Lower leg skin (tissue), 4 donors: ENCODE measurements at regions not wholly inside any gene's neighbourhood (a gene's known extent, or its start where the extent isn't known, plus 50 kb on each side); places are given as distances from the start of the nearest gene placed in this dataset.

Source experiments
- DNase-seq, 2 donors: peaks; one replicate each; pipeline ENCODE4 v3.0.0-alpha.2; 2019; ENCODE audit warnings: low spot score in 2 of 2
- H3K4me3 ChIP-seq: fragments of 200-600 bp; sonication (generic); 2 replicates; pipeline ENCODE4 v1.5.1; 2017; ENCODE audit warnings: mild to moderate bottlenecking, low read depth; ENCODE audit not compliant: poor library complexity, severe bottlenecking
- CTCF ChIP-seq, 3 donors: fragments of 450-650 bp; IDR thresholded peaks; one replicate each; pipeline ENCODE4 v1.5.1; 2016; ENCODE audit warnings: antibody characterized with exemption in 3 of 3, mild to moderate bottlenecking in 3 of 3, moderate library complexity in 2 of 3
- POLR2A ChIP-seq, 2 donors: fragments of 450-650 bp; IDR thresholded peaks; one replicate each; pipeline ENCODE4 v1.6.1; 2016 to 2017; ENCODE audit warnings: antibody characterized with exemption in 2 of 2, mild to moderate bottlenecking in 1 of 2, moderate library complexity in 1 of 2
- WGBS, 2 donors: methylation state at CpG; one replicate each; pipeline ENCODE4 v1.1.5; 2018; 5-methylcytosine and 5-hydroxymethylcytosine counted together
- intact Hi-C: fragments of 100-400 bp; cut with DNase I; formaldehyde crosslinking; loops from one replicate; pipeline ENCODE4 v1.15.0; 2023; ENCODE audit warnings: low total_unique reads

GRCh38 chr2:226680719-226681118, 118.9 kb downstream of the IRS1 start:
- TF ChIP-seq CTCF (IDR thresholded peaks at IDR 0.05), result no peak
- TF ChIP-seq POLR2A (IDR thresholded peaks at IDR 0.05), result no peak
- H3K4me3 ChIP-seq, result no peak overlapping the region
- WGBS, 2 donors, result 90 to 93% methylated on average over 3 of the region's 3 CpGs
- DNase-seq, result no peak
- intact Hi-C loops, result no loop called here

- DNase-seq, result no peak
- intact Hi-C loops, result no loop called here
- TF ChIP-seq POLR2A (IDR thresholded peaks at IDR 0.05) (no peak), CTCF (IDR thresholded peaks at IDR 0.05) (no peak)
- no peak overlapping the region for H3K4me3 ChIP-seq
- 89 to 94% methylated on average over 7 of the region's 7 CpGs for WGBS, 2 donors
Measured at GRCh38 chr2:226679389-226680065, 120.1 kb downstream of the IRS1 start.

- no peak overlapping the region for H3K4me3 ChIP-seq
- TF ChIP-seq POLR2A (IDR thresholded peaks at IDR 0.05) (no peak), CTCF (IDR thresholded peaks at IDR 0.05) (no peak)
- intact Hi-C loops, result no loop called here
- 88 to 90% methylated on average over 4 of the region's 4 CpGs for WGBS, 2 donors
- DNase-seq, result no peak
Measured at GRCh38 chr2:226678422-226678821, 121.2 kb downstream of the IRS1 start.

- 54 to 55% methylated on average over 4 of the region's 4 CpGs for WGBS, 2 donors
- DNase-seq, result no peak
- intact Hi-C loops, result no loop called here
- no peak overlapping the region for H3K4me3 ChIP-seq
- TF ChIP-seq CTCF (IDR thresholded peaks at IDR 0.05) (no peak), POLR2A (IDR thresholded peaks at IDR 0.05) (no peak)
Measured at GRCh38 chr2:226677080-226677479, 122.5 kb downstream of the IRS1 start.

- no peak for DNase-seq
- WGBS, 2 donors, result 56 to 75% methylated on average over 1 of the region's 1 CpG
- TF ChIP-seq CTCF (IDR thresholded peaks at IDR 0.05) (no peak), POLR2A (IDR thresholded peaks at IDR 0.05) (no peak)
- intact Hi-C loops, result no loop called here
- no peak overlapping the region for H3K4me3 ChIP-seq
Measured at GRCh38 chr2:226676618-226677017, 123.0 kb downstream of the IRS1 start.

GRCh38 chr2:226674123-226674522, 125.5 kb downstream of the IRS1 start:
- TF ChIP-seq POLR2A (IDR thresholded peaks at IDR 0.05) (no peak), CTCF (IDR thresholded peaks at IDR 0.05) (no peak)
- 63 to 67% methylated on average over 2 of the region's 2 CpGs for WGBS, 2 donors
- intact Hi-C loops, result no loop called here
- no peak overlapping the region for H3K4me3 ChIP-seq
- no peak for DNase-seq
